ENCODE measurements at regions not wholly inside any gene's neighbourhood (a gene's known extent, or its start where the extent isn't known, plus 50 kb on each side); places are given as distances from the start of the nearest gene placed in this dataset.

GRCh38 chr22:34430386-34430785, 510.1 kb upstream of the LARGE1 start:
- TF ChIP-seq CTCF (IDR thresholded peaks at IDR 0.05 in 8 of 11, conservative IDR thresholded peaks at IDR 0.05 in 3 of 11): no peak
- no peak for TF ChIP-seq POLR2AphosphoS5 (IDR thresholded peaks at IDR 0.05)

Measured in spleen (tissue), 7 donors.